ENCODE measurements at regions not wholly inside any gene's neighbourhood (a gene's known extent, or its start where the extent isn't known, plus 50 kb on each side); places are given as distances from the start of the nearest gene placed in this dataset.

- H3K4me2 ChIP-seq (ENCODE audit: low read length): no peak overlapping the region
These were observed 173.6 kb downstream of the PHETA1 start for GRCh38 chr12:111195316-111195715.

More at GRCh38 chr12:111195316-111195715, 173.6 kb downstream of the PHETA1 start:
- intact Hi-C loops (cut with micrococcal nuclease): no loop called here
- TF ChIP-seq ZFX (IDR thresholded peaks at IDR 0.05): no peak
- no peak for TF ChIP-seq FOSL1 (IDR thresholded peaks at IDR 0.05; ENCODE audit: low read depth)
- TF ChIP-seq ZBTB33 (IDR thresholded peaks at IDR 0.05; ENCODE audit: extremely low read depth, insufficient replicate concordance, low read length): no peak
- TF ChIP-seq CTCF (IDR thresholded peaks at IDR 0.05 in 2 of 3, conservative IDR thresholded peaks at IDR 0.05 in 1 of 3; ENCODE audit: borderline replicate concordance in 1 of 3, insufficient read depth in 1 of 3, low read depth in 2 of 3, low read length in 2 of 3): no peak
- TF ChIP-seq JUND (IDR thresholded peaks at IDR 0.05): no peak
- no peak for TF ChIP-seq ZNF274 (IDR thresholded peaks at IDR 0.05; ENCODE audit: low read depth, low read length)
- no peak for TF ChIP-seq POLR2A (IDR thresholded peaks at IDR 0.05; ENCODE audit: borderline replicate concordance, extremely low read depth, insufficient read depth, insufficient read length)
- no peak for TF ChIP-seq SP1 (IDR thresholded peaks at IDR 0.05; ENCODE audit: low read depth)
- no peak for TF ChIP-seq ELF1 (IDR thresholded peaks at IDR 0.05; ENCODE audit: borderline replicate concordance, low read depth)
- TF ChIP-seq POLR2AphosphoS5 (IDR thresholded peaks at IDR 0.05; ENCODE audit: low read depth, low read length): no peak
- TF ChIP-seq RAD21 (IDR thresholded peaks at IDR 0.05; ENCODE audit: low read depth): no peak
- no peak for TF ChIP-seq ATF3 (IDR thresholded peaks at IDR 0.05)
- TF ChIP-seq TCF7L2 (IDR thresholded peaks at IDR 0.05; ENCODE audit: borderline replicate concordance, extremely low read depth, insufficient read depth, insufficient read length): no peak
- Histone ChIP-seq H3K27ac (ENCODE audit: low read depth, low read length) (no peak overlapping the region), H3K79me2 (ENCODE audit: insufficient read depth, low read length) (no peaks in the 10 kb centered on the region), H3K9me2 (ENCODE audit: insufficient read depth) (no peaks in the 10 kb centered on the region), H3K27me3 (ENCODE audit: insufficient read depth, low read length) (peaks cover 46% of the 10 kb centered on the region; the same call in 1 of the 2 replicates), H3K4me1 (ENCODE audit: control insufficient read depth in 1 of 2, insufficient read depth in 2 of 2, low read length in 2 of 2) (no peaks in the 10 kb centered on the region), H3K9me3 (ENCODE audit: control insufficient read depth in 1 of 2, insufficient read depth in 1 of 2, low read depth in 1 of 2, low read length in 2 of 2) (no peaks in the 10 kb centered on the region), H3K9ac (ENCODE audit: low read length) (no peak overlapping the region), H2AFZ (ENCODE audit: low read depth, low read length, poor library complexity, severe bottlenecking) (no peak overlapping the region), H4K20me1 (ENCODE audit: insufficient read depth) (no peaks in the 10 kb centered on the region), H3K4me3 (replicated peaks in 1 of 2; ENCODE audit: low read depth in 1 of 2, low read length in 2 of 2) (no peak overlapping the region), H3K36me3 (ENCODE audit: control insufficient read depth in 1 of 2, insufficient read depth in 2 of 2, low read length in 2 of 2) (no peaks in the 10 kb centered on the region)
- ATAC-seq (no peak), DNase-seq (ENCODE audit: low read depth, low spot score) (no peak)
- CTCF ChIA-PET: no interaction called here
- POLR2A ChIA-PET: no interaction called here
- no TSS peak for BruUV-seq (replicated peaks)
- RAD21 ChIA-PET (ENCODE audit: low non-redundant PET in 1 of 2, low total read pairs in 2 of 2, uncharacterized antibody in 2 of 2, unreplicated experiment in 2 of 2): no interaction called here
